Germinal center (tissue), 1 donor: ENCODE measurements at regions not wholly inside any gene's neighbourhood (a gene's known extent, or its start where the extent isn't known, plus 50 kb on each side); places are given as distances from the start of the nearest gene placed in this dataset.
"Not testable (repeated sequence)": the region's sequence is repeated elsewhere in the genome, so short reads cannot be mapped to it uniquely, and the experiment has no call there.

Experiments
- DNase-seq: peaks from one replicate; pipeline ENCODE4 v3.0.0; 2012; ENCODE audit warnings: mixed read lengths, low spot score

- no peak for DNase-seq
These were observed 1054.2 kb upstream of the CRIM1 start for GRCh38 chr2:35301369-35301768.

- no peak for DNase-seq
These were observed 1057.1 kb upstream of the CRIM1 start for GRCh38 chr2:35298493-35298892.

- no peak for DNase-seq
These were observed 1058.2 kb upstream of the CRIM1 start for GRCh38 chr2:35297403-35297802.

GRCh38 chr2:35294636-35295263 lies 1060.8 kb upstream of the CRIM1 start:
- no peak for DNase-seq

GRCh38 chr2:35293261-35293660 lies 1062.3 kb upstream of the CRIM1 start:
- DNase-seq, result no peak

- no peak for DNase-seq
These were observed 1063.4 kb upstream of the CRIM1 start for GRCh38 chr2:35292199-35292598.

- DNase-seq, result no peak
These were observed 1073.9 kb upstream of the CRIM1 start for GRCh38 chr2:35281702-35282101.

GRCh38 chr2:35255826-35256225 lies 1099.8 kb upstream of the CRIM1 start:
- no peak for DNase-seq

- DNase-seq, result no peak
These were observed 1104.4 kb upstream of the CRIM1 start for GRCh38 chr2:35251156-35251555.

- DNase-seq, result no peak
These were observed 1108.9 kb upstream of the CRIM1 start for GRCh38 chr2:35246702-35247101.

- DNase-seq, result no peak
These were observed 1127.0 kb upstream of the CRIM1 start for GRCh38 chr2:35228584-35228983.

GRCh38 chr2:35220461-35220860 lies 1135.1 kb upstream of the CRIM1 start:
- no peak for DNase-seq

GRCh38 chr2:35204881-35205280 lies 1150.7 kb upstream of the CRIM1 start:
- no peak for DNase-seq

- no peak for DNase-seq
These were observed 1151.3 kb upstream of the CRIM1 start for GRCh38 chr2:35204323-35204722.

GRCh38 chr2:35199298-35199697 lies 1156.3 kb upstream of the CRIM1 start:
- DNase-seq, result no peak

GRCh38 chr2:35185861-35186412 lies 1169.6 kb upstream of the CRIM1 start:
- DNase-seq, result no peak

- no peak for DNase-seq
These were observed 1171.1 kb upstream of the CRIM1 start for GRCh38 chr2:35184471-35184870.

- DNase-seq, result not testable (repeated sequence)
These were observed 1178.9 kb upstream of the CRIM1 start for GRCh38 chr2:35176726-35177125.

- no peak for DNase-seq
These were observed 1180.7 kb upstream of the CRIM1 start for GRCh38 chr2:35174845-35175244.

GRCh38 chr2:35172687-35173086 lies 1182.9 kb upstream of the CRIM1 start:
- no peak for DNase-seq

- no peak for DNase-seq
These were observed 1187.2 kb upstream of the CRIM1 start for GRCh38 chr2:35168351-35168750.

- DNase-seq, result no peak
These were observed 1191.6 kb upstream of the CRIM1 start for GRCh38 chr2:35163948-35164347.

- no peak for DNase-seq
These were observed 1194.7 kb upstream of the CRIM1 start for GRCh38 chr2:35160871-35161270.

GRCh38 chr2:35125871-35126270 lies 1229.7 kb upstream of the CRIM1 start:
- DNase-seq, result no peak
